Heart right ventricle (tissue), 16 donors: ENCODE measurements at regions not wholly inside any gene's neighbourhood (a gene's known extent, or its start where the extent isn't known, plus 50 kb on each side); places are given as distances from the start of the nearest gene placed in this dataset.
"Not testable (repeated sequence)": the region's sequence is repeated elsewhere in the genome, so short reads cannot be mapped to it uniquely, and the experiment has no call there.

ENCODE experiments used
- ATAC-seq, 8 donors: fragments of 200-7000 bp; cut with Tn5 transposase; one replicate each; pipeline ENCODE4 v1.9.1; 2020; ENCODE audit warnings: mild to moderate bottlenecking in 8 of 8, moderate library complexity in 8 of 8, moderate number of reproducible peaks in 1 of 8
- DNase-seq, 2 donors: peaks; one replicate each; pipeline ENCODE4 v3.0.0-alpha.2; 2020
- H3K27ac ChIP-seq, 10 donors: fragments of 200-600 bp; sonication (generic) in 2 of 10; one replicate each; pipeline versions ENCODE4 v1.5.0 to v1.8.0; 2020 to 2022; ENCODE audit warnings: mild to moderate bottlenecking in 3 of 10
- H3K27me3 ChIP-seq, 7 donors: fragments of 200-600 bp; one replicate each; pipeline ENCODE4 v1.8.0; 2021 to 2022; ENCODE audit warnings: mild to moderate bottlenecking in 2 of 7
- H3K36me3 ChIP-seq, 9 donors: fragments of 200-600 bp; sonication (generic) in 1 of 9; one replicate each; pipeline versions ENCODE4 v1.5.0 to v1.8.0; 2020 to 2022; ENCODE audit warnings: mild to moderate bottlenecking in 2 of 9
- H3K4me1 ChIP-seq, 9 donors: fragments of 200-600 bp; sonication (generic) in 1 of 9; one replicate each; pipeline versions ENCODE4 v1.5.0 to v1.8.0; 2020 to 2022; ENCODE audit warnings: mild to moderate bottlenecking in 4 of 9
- H3K4me3 ChIP-seq, 10 donors: fragments of 200-600 bp; sonication (generic) in 2 of 10; one replicate each; pipeline versions ENCODE4 v1.5.0 to v1.8.0; 2020 to 2022; ENCODE audit warnings: mild to moderate bottlenecking in 7 of 10, moderate library complexity in 2 of 10
- H3K9me3 ChIP-seq, 11 donors: fragments of 200-600 bp in 10 of 11; sonication (generic) in 2 of 11; one replicate each; pipeline versions ENCODE4 v1.5.0 to v1.8.0; 2013 to 2022; ENCODE audit warnings: mild to moderate bottlenecking in 2 of 11, control low read depth in 1 of 11, moderate library complexity in 1 of 11
- WGBS, 2 donors: extraction: QIAGEN DNeasy Blood & Tissue Kit; methylation state at CpG; one replicate each; pipeline ENCODE4 v1.1.7; 2013; ENCODE audit warnings: inconsistent platforms in 1 of 2; 5-methylcytosine and 5-hydroxymethylcytosine counted together
- intact Hi-C, 10 donors: fragments of 100-400 bp; cut with DNase I; formaldehyde crosslinking; loops; one replicate each; pipeline versions ENCODE4 v1.11.1 to v1.14.2; 2022
- TF ChIP-seq, protein P1 (sequence below), 9 donors: fragments of 200-600 bp; sonication (generic) in 2 of 9; IDR thresholded peaks; one replicate each; pipeline versions ENCODE4 v1.5.0 to v1.8.0; 2021 to 2022; ENCODE audit warnings: antibody characterized with exemption in 9 of 9, mild to moderate bottlenecking in 5 of 9, moderate library complexity in 1 of 9
- donor health status: Arrhythmogenic right ventricular cardiomyopathy.
- donor health status: ischemic (EF 13 %, LVEDD 7.1; RV severe dilation, severe dysfunction).
- donor health status: healthy with polysubstance abuse.
- donor health status: DM: no; HTN: yes; CAD: no.
- donor health status: DM: no; HTN: no; CAD: no.
- donor health status: ischemic (EF 25% LVEDD 6.9; RV normal size, moderate dysfunction).
- donor health status: ischemic (EF 25% LVEDD 5.7; RV mildly dilated, moderate dysfunction).
- donor health status: healthy.
- donor health status: DM: yes; HTN: yes; CAD: no.
- donor health status: Ischemic cardiomyopathy.
- donor health status: ischemic (EF 35%, LVEDD 5.7; RV mildly dilated, moderate dysfunction).
- donor health status: nonischemic (EF 11% LVEDD 7.7; RV severe dilation, severe dysfunction).
- donor health status: DM: yes; HTN: yes; CAD: no.
- donor health status: PGD.
- donor health status: ischemic (EF 29% LVEDD 5.4; RV normal size, mild dysfunction).
- donor health status: nonischemic (EF 23%, LVEDD 6.1; RV moderate dilation, normal function).

DNA sequence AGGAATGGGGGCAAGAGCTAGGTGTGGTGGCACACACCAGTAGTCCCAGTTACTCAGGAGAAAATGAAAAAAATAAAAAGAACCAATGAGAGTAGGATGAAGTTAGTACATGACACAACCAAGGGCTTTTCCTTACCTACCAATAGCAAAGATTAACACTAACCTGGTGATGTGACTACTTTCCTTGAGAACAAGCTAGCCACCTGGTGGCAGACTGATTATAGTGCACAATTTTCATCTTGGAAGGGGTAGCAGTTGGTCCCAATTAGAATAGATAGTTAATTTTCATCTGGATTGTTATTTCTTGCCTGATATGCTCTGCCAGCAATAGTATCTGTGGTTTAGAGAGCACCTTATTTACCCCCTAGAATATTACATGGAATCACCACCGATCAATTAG is 1216.8 kb upstream of the PABPC4L start:
- Histone ChIP-seq H3K36me3 (no peaks in the 10 kb centered on the region), H3K27me3 (no peaks in the 10 kb centered on the region), H3K27ac (no peak overlapping the region), H3K4me3 (no peak overlapping the region), H3K9me3 (no peaks in the 10 kb centered on the region), H3K4me1 (no peaks in the 10 kb centered on the region)
- no peak for DNase-seq
- no peak for ATAC-seq
- intact Hi-C loops = no loop called here
- 75 to 83% methylated on average over 1 of the region's 1 CpG for WGBS, 2 donors
- TF ChIP-seq, protein P1, sequence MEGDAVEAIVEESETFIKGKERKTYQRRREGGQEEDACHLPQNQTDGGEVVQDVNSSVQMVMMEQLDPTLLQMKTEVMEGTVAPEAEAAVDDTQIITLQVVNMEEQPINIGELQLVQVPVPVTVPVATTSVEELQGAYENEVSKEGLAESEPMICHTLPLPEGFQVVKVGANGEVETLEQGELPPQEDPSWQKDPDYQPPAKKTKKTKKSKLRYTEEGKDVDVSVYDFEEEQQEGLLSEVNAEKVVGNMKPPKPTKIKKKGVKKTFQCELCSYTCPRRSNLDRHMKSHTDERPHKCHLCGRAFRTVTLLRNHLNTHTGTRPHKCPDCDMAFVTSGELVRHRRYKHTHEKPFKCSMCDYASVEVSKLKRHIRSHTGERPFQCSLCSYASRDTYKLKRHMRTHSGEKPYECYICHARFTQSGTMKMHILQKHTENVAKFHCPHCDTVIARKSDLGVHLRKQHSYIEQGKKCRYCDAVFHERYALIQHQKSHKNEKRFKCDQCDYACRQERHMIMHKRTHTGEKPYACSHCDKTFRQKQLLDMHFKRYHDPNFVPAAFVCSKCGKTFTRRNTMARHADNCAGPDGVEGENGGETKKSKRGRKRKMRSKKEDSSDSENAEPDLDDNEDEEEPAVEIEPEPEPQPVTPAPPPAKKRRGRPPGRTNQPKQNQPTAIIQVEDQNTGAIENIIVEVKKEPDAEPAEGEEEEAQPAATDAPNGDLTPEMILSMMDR (IDR thresholded peaks at IDR 0.05) = no peak

DNA sequence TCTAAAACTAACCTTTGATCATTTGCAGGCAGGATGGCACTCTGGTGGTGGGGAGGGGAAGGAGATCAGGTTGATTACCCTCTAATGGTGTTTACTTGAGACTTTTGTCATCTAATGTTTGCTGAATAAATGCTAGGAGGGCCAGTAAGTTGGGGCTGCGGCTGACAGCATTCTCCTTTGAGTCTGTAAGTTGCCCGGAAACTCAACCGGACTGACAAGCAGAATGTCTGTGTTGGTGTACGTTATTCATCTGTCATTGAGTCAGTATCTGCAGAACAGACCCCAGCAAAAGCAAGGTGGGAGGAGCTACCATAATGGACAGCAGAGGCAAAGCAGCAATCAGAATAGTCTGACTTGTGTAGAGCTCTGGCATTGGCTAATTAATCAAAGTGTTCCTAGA is 1210.6 kb upstream of the PABPC4L start:
- intact Hi-C loops = no loop called here
- no peak overlapping the region for H3K4me3 ChIP-seq
- DNase-seq = no peak
- H3K27ac ChIP-seq = no peak overlapping the region
- peaks cover 0 to 17% (median 0%) of the 10 kb centered on the region in 11 donors for H3K9me3 ChIP-seq
- TF ChIP-seq, protein P1 (IDR thresholded peaks at IDR 0.05) = no peak
- 47 to 56% methylated on average over 4 of the region's 4 CpGs for WGBS, 2 donors
- H3K4me1 ChIP-seq = no peaks in the 10 kb centered on the region
- no peak for ATAC-seq
- no peaks in the 10 kb centered on the region for H3K27me3 ChIP-seq
- H3K36me3 ChIP-seq = no peaks in the 10 kb centered on the region

DNA sequence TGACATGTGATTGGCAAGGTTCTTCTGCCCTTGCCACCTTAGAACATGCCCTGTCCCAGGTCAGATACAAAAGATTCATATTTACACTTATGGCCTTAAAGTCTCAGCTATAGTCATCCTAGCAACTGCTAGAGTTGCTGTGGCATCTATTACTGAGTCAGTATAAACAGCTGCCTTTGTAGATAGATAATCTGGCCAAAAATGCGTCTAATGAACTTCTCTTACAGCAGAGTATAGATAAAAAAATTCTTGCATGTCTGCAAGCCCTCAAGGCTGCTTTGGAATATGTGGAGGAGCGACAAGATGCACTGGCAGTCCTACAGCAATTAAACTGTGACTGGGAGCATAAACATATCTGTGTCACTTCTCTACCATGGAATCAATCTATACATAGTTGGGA is 1209.7 kb upstream of the PABPC4L start:
- no peaks in the 10 kb centered on the region for H3K36me3 ChIP-seq
- H3K4me1 ChIP-seq = no peaks in the 10 kb centered on the region
- 38 to 41% methylated on average over 2 of the region's 2 CpGs for WGBS, 2 donors
- H3K27me3 ChIP-seq = no peaks in the 10 kb centered on the region
- DNase-seq (no peak), ATAC-seq (no peak)
- H3K9me3 ChIP-seq = peaks cover 0 to 23% (median 0%) of the 10 kb centered on the region in 11 donors
- intact Hi-C loops = no loop called here
- TF ChIP-seq, protein P1 (IDR thresholded peaks at IDR 0.05) = no peak
- no peak overlapping the region for H3K27ac ChIP-seq
- no peak overlapping the region for H3K4me3 ChIP-seq

DNA sequence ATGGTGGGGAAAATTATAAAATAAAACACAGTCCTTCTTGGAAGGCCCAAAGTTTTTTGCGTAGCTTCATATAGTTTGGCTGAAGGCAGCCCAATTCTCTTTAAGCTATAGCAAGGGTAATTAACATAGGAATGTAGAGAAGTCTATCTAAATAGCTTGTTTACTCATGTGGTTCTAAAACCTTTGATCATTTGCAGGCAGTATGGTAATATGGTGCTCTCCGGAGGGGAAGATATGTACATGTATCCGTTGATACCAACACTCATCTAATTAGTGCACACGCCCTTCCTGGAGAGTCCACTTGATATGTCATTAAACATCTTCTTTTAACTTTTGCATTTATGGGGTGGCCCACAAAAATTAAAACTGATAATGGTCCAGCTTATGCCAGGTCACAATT is 1207.7 kb upstream of the PABPC4L start:
- H3K9me3 ChIP-seq = peaks cover 0 to 40% (median 5%) of the 10 kb centered on the region in 11 donors
- H3K27ac ChIP-seq, H3K4me1 ChIP-seq, intact Hi-C loops, ATAC-seq, H3K27me3 ChIP-seq, H3K4me3 ChIP-seq, DNase-seq, H3K36me3 ChIP-seq: not testable (repeated sequence)
- 84 to 86% methylated on average over 4 of the region's 4 CpGs for WGBS, 2 donors

DNA sequence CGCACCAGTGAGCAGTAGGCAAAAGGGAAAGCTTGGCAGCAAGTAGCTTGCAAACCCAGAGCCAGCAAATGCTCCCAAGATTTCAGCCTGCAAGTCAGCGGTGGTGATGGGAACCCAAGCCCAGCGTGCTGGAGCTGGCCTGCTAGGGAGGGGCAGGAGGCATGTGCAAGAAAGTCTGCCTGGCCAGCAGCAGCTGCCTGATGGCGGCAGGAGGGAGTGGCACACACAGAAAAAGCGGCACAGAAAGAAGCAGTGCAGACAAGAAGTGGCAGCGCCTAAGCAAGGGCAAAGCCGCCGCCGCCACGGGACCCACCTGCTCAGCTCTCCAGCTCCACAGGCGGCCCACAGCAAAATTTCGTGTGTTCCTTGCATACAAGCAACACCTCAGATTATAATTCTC is 1206.5 kb upstream of the PABPC4L start:
- Histone ChIP-seq H3K36me3 (no peaks in the 10 kb centered on the region), H3K27me3 (no peaks in the 10 kb centered on the region), H3K27ac (no peak overlapping the region), H3K9me3 (peaks cover 0 to 40% (median 5%) of the 10 kb centered on the region in 11 donors), H3K4me3 (no peak overlapping the region), H3K4me1 (no peaks in the 10 kb centered on the region)
- ATAC-seq (no peak), DNase-seq (no peak)
- intact Hi-C loops = no loop called here
- WGBS, 2 donors = 90% methylated on average over 12 of the region's 12 CpGs
- TF ChIP-seq, protein P1 (IDR thresholded peaks at IDR 0.05) = no peak

DNA sequence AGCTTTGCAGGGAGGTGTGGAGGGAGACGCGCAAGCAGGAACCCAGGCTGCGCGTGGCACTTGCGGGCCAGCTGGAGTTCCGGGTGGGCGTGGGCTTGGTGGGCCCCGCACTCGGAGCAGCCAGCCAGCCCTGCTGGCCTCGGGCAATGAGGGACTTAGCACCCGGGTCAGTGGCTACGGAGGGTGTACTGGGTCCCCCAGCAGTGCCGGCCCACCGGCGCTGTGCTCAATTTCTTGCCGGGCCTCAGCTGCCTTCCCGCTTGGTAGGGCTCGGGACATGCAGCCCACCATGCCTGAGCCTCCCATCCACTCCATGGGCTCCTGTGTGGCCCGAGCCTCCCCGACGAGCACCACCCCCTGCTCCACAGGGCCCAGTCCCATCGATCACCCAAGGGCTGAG is 1205.0 kb upstream of the PABPC4L start:
- H3K4me1 ChIP-seq, ATAC-seq, H3K27me3 ChIP-seq, H3K27ac ChIP-seq, intact Hi-C loops, DNase-seq, H3K36me3 ChIP-seq, H3K4me3 ChIP-seq: not testable (repeated sequence)
- H3K9me3 ChIP-seq = peaks cover 0 to 40% (median 5%) of the 10 kb centered on the region in 11 donors
- 95 to 97% methylated on average over 22 of the region's 22 CpGs for WGBS, 2 donors
